ENCODE measurements at regions not wholly inside any gene's neighbourhood (a gene's known extent, or its start where the extent isn't known, plus 50 kb on each side); places are given as distances from the start of the nearest gene placed in this dataset.

- Histone ChIP-seq H3K79me2 (ENCODE audit: insufficient read depth, low read length) (no peaks in the 10 kb centered on the region), H3K4me2 (ENCODE audit: insufficient read depth, insufficient read length, low read length) (no peak overlapping the region), H2BK5ac (ENCODE audit: insufficient read length, low read length) (no peak overlapping the region), H2BK12ac (ENCODE audit: insufficient read length, low read depth, low read length) (no peak overlapping the region), H3K56ac (ENCODE audit: insufficient read length, low read depth, low read length) (no peak overlapping the region), H3K23me2 (ENCODE audit: insufficient read length, low read depth, low read length, poor library complexity, severe bottlenecking) (no peaks in the 10 kb centered on the region), H2AK5ac (ENCODE audit: insufficient read length, low read length) (no peak overlapping the region), H4K91ac (ENCODE audit: insufficient read length, low read depth, low read length) (no peak overlapping the region), H3K79me1 (ENCODE audit: insufficient read depth, low read depth, low read length, poor library complexity, severe bottlenecking) (no peaks in the 10 kb centered on the region), H3K4ac (ENCODE audit: low read depth, low read length) (no peak overlapping the region), H2BK120ac (ENCODE audit: low read depth, low read length, poor library complexity, severe bottlenecking) (no peak overlapping the region), H3K4me1 (ENCODE audit: insufficient read depth, low read length) (no peaks in the 10 kb centered on the region), H3K9me3 (ENCODE audit: control insufficient read depth, low read depth, low read length) (no peaks in the 10 kb centered on the region), H4K5ac (ENCODE audit: insufficient read length, low read depth, low read length) (no peak overlapping the region), H3K9ac (ENCODE audit: extremely low read depth, insufficient read length, low read length) (no peak overlapping the region), H3T11ph (ENCODE audit: low read length) (no peak overlapping the region), H4K8ac (replicated peaks; ENCODE audit: insufficient read length, low read depth, low read length) (no peak overlapping the region), H4K20me1 (ENCODE audit: control insufficient read depth, insufficient read depth, insufficient read length) (no peaks in the 10 kb centered on the region), H3K14ac (ENCODE audit: insufficient read depth, low read length) (no peak overlapping the region), H2BK15ac (ENCODE audit: low read depth, low read length) (no peak overlapping the region), H2BK20ac (ENCODE audit: low read depth, low read length, poor library complexity, severe bottlenecking) (no peak overlapping the region), H3K27ac (ENCODE audit: insufficient read length, low read depth, low read length) (no peak overlapping the region), H3K23ac (ENCODE audit: insufficient read length, low read depth, low read length) (no peak overlapping the region), H3K27me3 (ENCODE audit: insufficient read depth, low read length) (no peaks in the 10 kb centered on the region), H3K18ac (ENCODE audit: insufficient read length, low read depth, low read length) (no peak overlapping the region), H2AFZ (ENCODE audit: low read length) (peak overlapping the region; percentile 59)
- Mint-ChIP-seq H3K27ac (no peak overlapping the region), H3K27me3 (ENCODE audit: low read depth) (no peaks in the 10 kb centered on the region), H3K4me3 (no peak overlapping the region), H3K4me1 (peaks cover 3 to 7% of the 10 kb centered on the region in 2 experiments), H3K9me3 (peaks cover 3 to 8% of the 10 kb centered on the region in 2 experiments), H3K36me3 (ENCODE audit: insufficient read depth in 1 of 3, low read depth in 3 of 3) (peaks cover 0 to 6% (median 5%) of the 10 kb centered on the region in 3 experiments; a peak in 4 of 7 replicates)
- no peak for DNase-seq
- no peak for TF ChIP-seq CTCF (conservative IDR thresholded peaks at IDR 0.05)
- WGBS (ENCODE audit: extremely low coverage, insufficient read length, low lambda C conversion rate): no CpG with 5 or more reads among the region's 2 CpGs
Measured at GRCh38 chr2:139885921-139886498, 1105.8 kb upstream of the NXPH2 start.
